ENCODE measurements at regions not wholly inside any gene's neighbourhood (a gene's known extent, or its start where the extent isn't known, plus 50 kb on each side); places are given as distances from the start of the nearest gene placed in this dataset.

DNA sequence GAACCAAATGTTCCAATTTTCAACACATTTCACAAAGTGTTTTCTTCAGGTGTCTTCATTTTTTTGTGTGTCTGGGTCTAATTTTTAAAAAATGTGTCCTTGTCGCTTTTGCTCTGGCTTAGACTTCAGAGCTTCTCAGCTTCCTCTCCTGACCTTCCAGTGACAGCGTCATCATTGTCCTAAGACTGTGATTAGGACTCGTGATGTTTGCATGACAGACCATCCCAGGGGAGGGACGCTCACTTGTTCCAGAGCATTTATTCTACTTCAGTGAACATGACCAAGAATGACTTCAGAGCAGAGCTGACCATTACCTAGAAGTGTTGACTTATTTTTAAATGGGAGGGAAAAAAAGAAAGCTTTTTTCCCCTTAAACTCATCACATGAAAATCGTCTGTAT lies 591.9 kb downstream of the IRS1 start:
- DNase-seq (ENCODE audit: low read depth in 2 of 2), result no peak

DNA sequence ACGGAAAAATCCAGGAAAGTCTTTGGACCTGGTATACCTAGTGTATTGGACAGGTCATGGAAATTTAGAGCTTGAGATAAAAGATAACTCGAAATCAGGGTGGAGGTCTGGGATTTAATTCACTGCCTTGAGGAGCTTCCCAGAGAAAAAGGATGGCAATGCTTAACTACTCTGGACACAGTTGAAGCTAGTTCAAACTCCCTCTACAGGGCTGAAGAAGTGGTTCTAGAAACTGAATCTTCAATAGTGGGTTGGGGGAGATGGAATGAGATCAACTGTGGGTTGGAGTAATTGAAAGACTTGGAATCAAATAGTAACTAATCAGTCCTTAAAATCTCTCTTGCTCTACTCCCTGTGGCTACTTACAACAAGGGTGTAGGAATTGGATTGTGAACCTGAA lies 600.1 kb downstream of the IRS1 start:
- DNase-seq (ENCODE audit: low read depth in 2 of 2), result no peak

DNA sequence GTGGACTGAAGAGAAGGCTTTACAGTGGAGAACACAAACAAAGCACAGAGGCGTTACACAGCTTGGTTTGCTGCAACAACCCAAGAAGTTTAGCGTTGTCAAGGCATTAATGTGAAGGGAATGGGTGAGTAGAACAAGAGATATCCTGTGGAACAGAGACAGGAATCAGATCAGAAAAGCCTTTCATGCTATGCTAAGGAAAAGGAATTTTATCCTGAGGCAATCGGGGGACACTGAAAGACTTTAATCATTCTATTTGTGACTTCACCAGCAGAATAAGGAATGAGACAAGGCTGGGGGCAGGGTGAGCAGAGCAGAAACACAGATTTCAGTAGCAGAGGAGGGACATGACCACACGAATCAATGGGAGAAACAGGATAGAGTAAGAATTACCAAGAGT lies 600.7 kb downstream of the IRS1 start:
- DNase-seq (ENCODE audit: low read depth in 2 of 2), result no peak

DNA sequence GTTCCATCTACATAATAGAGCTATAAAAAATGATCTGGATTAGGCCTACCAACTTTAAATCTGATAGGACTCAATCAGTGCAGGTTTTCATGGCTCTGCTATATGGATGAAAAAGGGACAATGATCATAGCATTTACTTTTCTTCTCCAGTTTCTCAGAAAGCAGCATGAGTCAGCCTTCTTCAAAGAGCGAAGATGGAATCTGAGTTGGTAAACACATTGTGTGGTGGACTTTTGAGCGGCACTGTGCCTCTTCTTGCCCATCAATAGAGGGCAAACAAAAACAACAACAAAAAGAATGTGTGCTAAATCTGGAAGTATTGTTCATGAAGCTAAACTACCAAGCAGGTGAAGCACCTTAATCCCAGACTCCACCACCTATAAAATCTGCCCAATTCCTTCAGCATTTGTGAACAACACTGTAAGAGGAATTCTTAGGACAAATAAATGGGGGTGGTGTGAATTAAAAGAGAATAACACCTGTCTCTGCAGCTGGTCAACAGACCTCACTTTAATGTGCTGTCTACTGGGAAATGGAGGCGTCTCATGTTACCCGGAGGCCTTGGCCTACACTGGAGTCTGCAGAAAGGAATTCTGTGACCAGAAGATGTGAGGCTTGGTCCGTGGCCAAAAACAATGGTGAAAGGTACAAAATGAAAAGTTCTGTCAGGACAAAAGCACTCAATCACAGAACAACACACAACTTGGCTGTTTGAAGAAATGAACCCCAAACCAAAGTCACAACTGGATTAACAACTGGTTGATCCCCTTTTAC lies 609.0 kb downstream of the IRS1 start:
- DNase-seq (ENCODE audit: low read depth in 2 of 2), result no peak

DNA sequence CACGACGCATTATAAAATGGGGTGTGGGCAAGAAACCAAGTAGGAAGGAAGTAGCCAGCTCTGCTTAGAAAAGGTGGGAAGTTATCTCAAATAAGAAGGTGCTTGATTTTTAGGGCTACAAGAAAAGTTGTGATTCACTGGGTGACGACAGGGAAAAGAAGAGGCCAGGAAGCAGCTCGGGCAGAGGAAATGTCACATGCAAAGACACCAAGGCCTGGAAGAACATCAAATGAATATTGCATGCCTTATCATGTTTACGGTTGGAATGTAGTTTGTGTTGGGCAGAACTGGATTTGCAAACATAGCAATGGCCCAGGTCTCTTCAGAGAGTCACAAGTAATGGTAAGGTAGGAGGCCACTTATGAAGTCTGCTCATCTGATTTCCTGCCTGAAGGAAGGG lies 610.6 kb downstream of the IRS1 start:
- DNase-seq (ENCODE audit: low read depth in 2 of 2), result no peak

DNA sequence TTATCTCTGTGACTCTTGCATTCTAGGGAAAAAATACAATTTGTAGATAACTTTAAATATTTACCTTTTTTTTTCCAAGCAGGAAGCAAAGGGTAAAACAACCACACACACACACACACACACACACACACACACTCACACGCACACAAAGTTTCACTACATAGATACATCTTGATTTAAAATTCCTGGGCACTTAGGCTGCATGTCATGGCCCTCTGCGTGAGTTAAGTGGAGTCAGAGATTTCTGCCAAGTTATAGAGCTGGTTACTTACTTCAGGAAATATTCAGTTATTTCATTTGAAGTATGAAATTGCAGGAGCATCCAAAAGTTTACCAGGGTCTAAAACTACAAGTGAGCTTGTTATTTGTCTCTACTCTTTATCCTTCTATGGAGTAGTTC lies 612.0 kb downstream of the IRS1 start:
- no peak for DNase-seq (ENCODE audit: low read depth in 2 of 2)

DNA sequence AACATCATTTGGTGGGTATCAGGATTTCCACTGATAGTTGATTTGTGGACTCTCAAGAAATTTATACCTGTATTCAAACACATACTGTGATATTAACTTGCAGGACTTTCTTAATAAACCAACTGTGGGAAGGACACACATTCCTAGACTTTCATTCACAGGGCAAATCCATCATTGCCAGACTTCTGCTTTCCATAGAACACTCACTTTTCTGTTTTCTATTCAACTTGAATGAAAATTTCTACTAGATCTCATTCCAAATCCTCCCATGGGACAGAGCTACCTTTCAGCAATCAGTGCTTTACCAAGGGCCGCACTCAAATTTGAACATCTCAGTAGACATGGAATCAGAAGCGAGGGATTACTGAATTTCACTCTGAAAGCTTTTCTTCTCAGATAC lies 612.5 kb downstream of the IRS1 start:
- DNase-seq (ENCODE audit: low read depth in 2 of 2), result no peak

DNA sequence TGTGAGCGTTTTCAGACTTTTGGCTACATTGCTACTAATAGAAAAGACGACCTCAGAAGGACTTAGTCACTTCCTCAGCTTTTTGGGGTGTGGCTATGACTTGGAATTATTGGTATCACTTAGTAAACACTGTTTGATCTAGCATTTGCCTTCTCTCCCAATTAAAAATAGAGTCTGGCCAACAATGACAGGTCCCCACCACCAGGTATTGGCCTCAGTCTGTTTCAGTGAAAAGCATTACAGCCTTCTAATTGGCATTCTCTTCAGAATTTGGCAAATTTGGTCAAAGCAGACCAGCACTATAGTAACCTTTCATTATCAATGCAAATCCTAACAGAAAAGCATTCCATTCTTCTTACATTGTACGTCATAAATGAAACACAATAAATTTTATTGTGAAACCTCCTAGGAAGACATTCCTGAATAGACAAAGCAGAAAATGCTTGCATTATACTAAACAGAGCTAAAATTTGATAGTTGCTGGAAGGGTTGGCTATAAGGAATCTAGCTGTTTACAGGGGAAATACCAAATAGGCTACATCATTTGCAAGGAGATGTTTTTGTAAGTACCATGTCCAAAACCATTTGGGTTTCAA lies 613.9 kb downstream of the IRS1 start:
- no peak for DNase-seq (ENCODE audit: low read depth in 2 of 2)

DNA sequence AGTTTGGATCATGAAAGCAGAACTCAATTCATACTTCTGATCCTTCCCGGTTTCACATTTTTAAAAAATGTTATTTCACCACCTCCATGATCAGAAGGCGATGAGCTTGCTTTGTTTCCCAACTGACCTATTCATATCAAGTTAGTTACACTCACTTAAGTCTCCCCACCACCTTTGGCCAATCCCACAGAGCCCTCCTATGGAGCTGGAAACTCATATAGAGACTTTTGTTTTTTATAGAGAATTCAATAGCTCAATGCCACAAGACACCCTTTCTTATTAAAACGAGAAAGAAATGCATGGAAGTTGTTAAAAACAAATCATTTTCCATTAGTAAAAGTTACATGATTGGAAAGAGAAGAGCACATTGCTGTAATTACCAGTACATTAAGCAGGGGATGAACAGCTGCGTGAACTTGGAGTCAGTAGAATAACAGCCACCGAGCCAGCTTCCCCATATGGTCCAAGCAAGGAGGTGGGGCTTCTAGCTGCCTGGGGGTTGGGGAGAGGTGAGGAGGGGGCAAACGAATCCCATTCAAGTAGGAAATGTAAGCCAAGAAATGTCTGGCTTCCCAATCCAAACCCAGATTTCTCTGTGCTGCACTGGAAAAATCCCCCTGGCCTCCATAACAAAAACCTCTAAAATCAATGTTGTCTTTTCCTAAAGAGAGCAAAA lies 614.5 kb downstream of the IRS1 start:
- DNase-seq (ENCODE audit: low read depth in 2 of 2), result no peak

DNA sequence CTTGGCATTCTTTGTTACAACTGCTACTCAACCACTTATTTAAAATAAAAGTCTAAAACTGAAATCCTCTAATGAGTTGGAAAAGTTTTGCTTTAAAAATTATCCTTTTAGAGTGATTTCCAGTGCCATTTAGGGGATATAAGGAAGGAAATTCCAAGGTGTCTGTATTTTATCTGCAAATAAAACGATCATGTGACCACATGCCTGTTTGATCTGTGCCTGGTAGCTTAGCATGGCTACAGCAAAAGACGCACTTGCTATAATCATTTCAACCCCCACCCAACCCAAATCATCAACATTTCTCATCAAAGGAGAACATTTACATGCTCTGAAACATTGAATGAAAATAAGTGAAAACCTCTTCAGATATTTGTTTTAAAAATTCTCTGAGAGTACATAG lies 615.1 kb downstream of the IRS1 start:
- no peak for DNase-seq (ENCODE audit: low read depth in 2 of 2)

DNA sequence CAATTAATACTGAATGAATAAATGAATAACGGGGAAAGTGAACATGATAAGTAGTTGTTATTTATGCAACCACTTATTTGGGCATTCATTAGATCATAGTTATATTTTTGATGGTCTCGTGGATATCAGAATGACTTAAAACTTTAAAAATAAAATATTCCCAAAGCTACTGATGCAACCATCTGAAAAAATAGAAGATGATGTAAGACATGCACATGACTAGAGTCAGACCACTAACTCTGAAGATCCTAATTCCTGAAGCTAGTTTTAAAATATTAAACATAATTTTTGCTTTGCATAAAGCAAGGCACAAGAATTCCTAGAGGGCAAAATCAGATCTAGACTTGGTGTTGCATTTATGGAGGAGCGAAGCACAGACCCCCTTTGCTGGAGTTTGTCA lies 616.1 kb downstream of the IRS1 start:
- no peak for DNase-seq (ENCODE audit: low read depth in 2 of 2)

DNA sequence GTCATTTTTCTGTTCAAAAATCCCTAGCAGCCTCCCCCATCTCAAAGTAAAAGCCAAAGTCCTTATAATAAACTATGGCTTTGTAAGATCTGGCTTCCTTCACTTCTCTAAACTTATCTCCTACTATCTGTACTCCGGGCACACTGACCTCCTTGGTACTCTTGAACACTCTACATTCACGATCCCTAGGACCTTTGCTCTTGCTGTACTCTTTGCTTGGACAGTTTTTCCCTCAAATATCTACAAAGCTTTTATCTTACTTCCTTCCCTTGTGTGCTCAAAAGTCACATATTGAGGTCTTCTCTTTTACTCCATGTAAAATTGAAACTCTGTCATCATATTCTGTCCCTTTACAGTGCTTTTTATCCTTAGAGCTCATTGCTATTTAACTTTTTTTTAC lies 616.6 kb downstream of the IRS1 start:
- DNase-seq (ENCODE audit: low read depth in 2 of 2), result no peak

DNA sequence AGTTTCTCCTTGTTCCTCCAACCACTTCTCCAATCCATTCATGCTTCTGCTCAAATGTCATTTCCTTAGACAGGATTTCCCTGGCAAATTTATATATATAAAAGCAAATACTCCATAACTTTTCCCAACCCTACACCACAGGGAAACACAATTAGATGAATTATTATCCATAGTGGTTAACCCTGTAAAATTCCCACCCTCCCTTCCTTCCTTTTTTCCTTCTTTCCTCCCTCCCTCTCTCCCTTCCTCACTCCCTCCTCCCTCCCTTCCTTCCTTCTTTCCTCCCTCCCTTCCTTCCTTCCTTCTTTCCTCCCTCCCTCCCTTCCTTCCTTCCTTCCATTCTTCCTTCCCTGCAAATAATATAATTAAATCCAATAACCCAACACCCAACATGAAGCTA lies 617.7 kb downstream of the IRS1 start:
- DNase-seq (ENCODE audit: low read depth in 2 of 2), result no peak

DNA sequence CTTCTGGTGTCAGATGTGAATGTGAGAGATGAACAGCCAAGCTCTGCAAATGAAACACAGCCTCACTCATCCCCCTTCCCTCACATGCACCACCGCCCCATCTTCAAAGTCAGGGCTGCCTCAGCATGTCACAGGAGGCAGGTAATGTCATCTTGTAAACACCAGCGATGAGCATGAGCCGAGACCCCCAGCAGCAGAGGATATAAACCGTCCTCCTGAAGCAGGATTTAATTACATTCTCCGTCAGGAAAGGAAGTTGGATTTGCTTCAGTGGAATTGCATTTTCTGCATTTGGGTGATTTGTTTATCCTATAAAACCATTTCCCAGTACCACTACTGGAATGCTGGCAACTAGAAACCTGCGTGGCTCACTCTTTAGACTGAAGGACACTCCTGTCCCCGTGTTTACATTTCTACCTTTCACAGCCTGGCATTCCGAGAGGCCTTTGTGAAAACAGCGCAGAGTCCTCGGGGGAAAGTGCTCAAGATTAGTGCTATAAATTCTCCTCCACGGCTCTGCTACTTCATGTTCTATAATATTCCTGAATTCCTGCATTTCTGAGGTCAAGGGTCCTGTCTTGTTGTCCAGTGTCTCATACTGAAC lies 619.2 kb downstream of the IRS1 start:
- DNase-seq (ENCODE audit: low read depth in 2 of 2), result no peak

DNA sequence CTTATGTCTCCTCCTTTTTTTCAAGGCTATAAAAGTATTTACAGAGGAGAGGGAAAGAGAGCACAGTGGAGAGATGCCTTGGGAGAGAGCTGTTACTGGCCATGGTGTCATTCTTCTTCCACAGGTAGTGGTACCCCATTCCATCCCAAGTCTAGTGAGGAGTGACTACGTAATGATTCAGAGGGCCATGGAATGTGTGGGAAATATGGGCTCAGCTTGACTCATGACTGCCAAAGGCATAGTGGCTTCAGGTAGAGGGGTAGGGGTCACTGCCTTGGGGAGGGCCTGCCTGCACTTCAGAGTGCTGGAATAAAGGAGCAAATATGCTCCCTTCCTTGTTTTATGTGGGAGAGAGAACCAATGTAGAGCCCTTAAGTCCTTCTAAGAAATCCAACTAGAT lies 620.6 kb downstream of the IRS1 start:
- no peak for DNase-seq (ENCODE audit: low read depth in 2 of 2)

DNA sequence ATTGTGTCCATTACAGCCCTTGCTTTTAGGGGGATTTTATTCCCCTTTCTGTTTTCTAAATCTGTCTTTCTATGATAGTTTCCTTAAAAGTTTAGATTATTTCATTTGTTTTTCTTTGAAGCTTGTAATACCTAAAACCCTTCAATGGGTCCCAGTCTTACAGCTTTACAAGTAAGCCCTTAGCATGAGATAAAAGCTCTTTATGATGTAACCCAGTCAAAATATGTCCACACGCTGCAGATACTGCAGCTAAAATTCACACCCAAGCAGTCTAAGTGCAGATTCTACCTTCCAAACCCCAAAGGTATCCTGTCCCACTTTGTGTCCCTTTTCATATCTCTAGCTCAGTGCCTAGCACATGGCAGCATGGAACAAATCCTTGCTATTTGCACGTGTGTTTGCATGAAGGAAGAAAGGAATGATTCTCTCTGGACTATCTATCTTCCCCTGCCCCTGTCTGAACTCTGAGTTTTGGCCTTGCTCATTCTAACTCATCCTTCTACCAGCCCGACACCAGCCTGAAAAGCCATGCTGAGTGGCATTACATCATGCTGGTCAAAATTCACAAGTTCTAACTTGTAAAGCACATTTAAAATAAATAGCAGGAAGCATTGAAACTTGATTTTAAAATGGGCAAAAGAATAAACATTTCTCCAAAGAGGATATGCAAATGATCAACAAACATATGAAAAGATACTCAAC lies 623.2 kb downstream of the IRS1 start:
- no peak for DNase-seq (ENCODE audit: low read depth in 2 of 2)

DNA sequence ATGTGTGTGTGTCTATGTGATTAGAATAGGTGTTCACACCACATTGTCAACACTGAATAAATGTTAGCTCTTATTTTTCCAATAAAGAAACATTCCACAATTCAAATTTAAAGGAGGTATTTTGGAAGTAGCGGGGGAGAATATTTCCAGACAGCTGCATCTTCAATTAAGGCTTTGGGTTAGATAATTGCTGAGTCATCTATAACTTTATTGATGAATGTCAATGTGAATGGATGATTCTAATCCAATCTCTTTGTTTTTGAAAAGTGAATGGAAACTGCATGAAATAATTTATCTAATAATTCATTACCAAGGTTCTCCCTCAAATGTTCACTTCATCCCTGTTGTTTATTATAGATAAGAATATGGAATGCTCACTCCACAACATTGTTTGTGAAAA lies 625.2 kb downstream of the IRS1 start:
- no peak for DNase-seq (ENCODE audit: low read depth in 2 of 2)

DNA sequence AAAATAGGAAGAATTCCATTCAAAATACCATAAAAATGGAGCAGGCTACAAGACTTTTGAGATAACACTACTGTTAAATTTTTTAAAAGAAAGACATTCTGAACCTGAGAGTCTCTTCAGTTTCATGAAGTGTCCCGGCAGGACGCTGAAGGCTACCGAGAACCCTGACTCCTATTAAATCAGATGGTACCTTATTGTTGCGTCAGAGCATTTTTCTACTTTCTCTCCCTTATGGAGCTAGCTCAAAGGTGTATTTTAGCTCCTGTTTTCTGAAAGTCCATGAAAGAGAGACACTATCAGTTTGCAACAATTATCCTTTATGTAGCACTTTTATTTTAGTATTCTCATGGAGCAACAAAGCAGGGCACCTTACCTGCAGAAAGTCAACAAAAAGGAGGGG lies 626.7 kb downstream of the IRS1 start:
- DNase-seq (ENCODE audit: low read depth in 2 of 2), result no peak

DNA sequence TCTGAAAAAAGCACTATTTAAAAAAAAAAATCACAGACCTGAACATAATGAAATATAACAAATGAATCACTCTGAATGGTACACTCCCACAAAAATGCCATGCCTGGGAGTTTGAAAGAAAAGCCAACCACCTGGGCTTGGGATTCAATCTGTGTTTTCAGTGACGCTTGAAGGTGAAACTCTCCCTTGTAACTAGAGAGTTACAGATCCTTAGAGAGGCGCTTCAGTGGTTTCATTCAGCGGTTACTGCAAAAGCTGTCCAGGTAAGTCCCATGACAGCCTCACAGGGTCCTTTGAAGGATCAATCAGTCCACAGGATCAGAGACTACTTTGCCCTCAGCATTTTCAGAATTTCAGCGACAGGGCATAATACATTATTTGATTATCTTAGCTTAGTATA lies 627.3 kb downstream of the IRS1 start:
- DNase-seq (ENCODE audit: low read depth in 2 of 2), result no peak

DNA sequence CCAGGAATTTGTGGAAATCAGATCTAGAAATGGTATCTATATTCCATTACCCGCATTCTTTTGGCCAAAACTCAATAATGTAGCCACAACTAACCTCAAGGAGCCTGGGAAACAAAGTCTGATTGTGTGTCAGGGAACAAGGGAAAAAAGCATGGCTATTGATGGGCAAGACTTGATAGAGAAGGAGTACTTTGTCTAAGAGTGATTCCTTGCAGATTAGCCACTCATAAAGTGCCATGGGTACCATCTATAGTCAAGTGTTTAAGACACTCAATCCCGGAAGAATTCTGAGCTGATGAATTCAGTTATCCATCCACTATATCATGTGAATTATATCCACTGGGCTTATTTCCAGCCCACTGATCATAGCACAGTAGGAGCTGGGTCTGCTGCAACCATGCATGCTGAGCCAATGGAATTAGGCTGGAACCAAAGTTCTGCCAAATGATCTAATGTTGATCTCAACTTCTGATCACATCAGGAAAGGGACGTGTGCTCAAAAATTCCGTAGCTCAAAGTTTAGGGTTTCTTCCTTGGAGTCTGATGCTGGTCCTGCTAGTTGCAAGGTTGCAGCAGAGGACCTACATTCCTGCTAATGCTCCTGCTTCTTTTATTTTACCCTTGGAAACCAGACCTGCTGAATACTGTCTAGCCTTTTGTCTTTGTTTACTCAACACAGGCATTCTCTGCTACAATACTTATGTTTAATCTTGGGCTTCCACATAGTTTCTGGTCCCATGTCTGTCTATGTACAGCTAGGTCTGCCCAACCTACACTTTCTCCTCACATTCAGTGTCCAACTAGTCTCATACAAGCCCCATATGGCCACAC lies 629.7 kb downstream of the IRS1 start:
- DNase-seq (ENCODE audit: low read depth in 2 of 2), result no peak

DNA sequence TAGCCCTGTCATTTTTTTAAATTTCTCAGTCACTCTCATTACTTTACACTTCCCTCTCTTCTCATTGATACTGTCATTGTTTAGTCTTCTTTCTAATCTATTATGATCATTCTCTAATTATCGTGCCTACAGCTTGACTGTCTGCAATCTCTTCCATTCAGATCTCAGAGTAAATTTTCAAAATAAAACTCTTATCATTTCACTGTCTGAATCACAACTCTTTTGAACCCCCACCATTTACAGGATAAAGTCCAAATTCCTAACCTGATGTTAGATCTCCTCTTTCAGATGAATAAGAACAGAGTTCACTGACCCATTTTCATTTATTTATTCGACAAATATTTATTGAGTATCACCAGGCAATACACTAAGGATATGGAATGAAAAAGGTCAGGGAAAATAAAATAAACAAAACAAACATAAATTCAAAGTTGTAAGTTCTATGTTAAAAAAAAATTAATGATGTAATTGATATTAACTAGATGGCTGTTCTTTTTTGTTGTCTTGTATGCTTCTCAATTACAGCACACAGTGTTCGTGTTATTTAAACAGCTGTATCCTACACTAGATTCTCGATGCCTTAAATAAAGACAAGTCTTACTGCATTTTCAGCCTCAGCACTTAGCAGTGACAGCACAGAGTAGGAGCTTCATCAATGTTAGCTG lies 631.0 kb downstream of the IRS1 start:
- DNase-seq (ENCODE audit: low read depth in 2 of 2), result no peak

All from stimulated activated CD4-positive, alpha-beta T cell treated with anti-CD3 and anti-CD28 coated beads, Interleukin-12 subunit alpha, Interleukin-12 subunit beta, amount 100 ng/mL, for 24 hours (primary cell).